ENCODE measurements at regions not wholly inside any gene's neighbourhood (a gene's known extent, or its start where the extent isn't known, plus 50 kb on each side); places are given as distances from the start of the nearest gene placed in this dataset.

GRCh38 chr2:120463996-120464395 lies 118.1 kb downstream of the INHBB start:
- no peak for TF ChIP-seq CTCF (IDR thresholded peaks at IDR 0.05; ENCODE audit: low read depth, low read length, missing control alignments)
- no peak overlapping the region for H3K4me3 ChIP-seq (ENCODE audit: low read depth, low read length)
- H3K36me3 ChIP-seq (replicated peaks) = no peaks in the 10 kb centered on the region
- DNase-seq = no peak
- in situ Hi-C loops (cut with HindIII; ENCODE audit: low pct_ligation_motif_present, low sequenced_read_pairs) = no loop called here
- no peak overlapping the region for H3K27ac ChIP-seq
- H3K27me3 ChIP-seq (replicated peaks) = no peaks in the 10 kb centered on the region

GRCh38 chr2:120464448-120464931 lies 118.6 kb downstream of the INHBB start:
- no peaks in the 10 kb centered on the region for H3K27me3 ChIP-seq (replicated peaks)
- no peaks in the 10 kb centered on the region for H3K36me3 ChIP-seq (replicated peaks)
- in situ Hi-C loops (cut with HindIII; ENCODE audit: low pct_ligation_motif_present, low sequenced_read_pairs) = no loop called here

GRCh38 chr2:120465012-120465700 lies 119.2 kb downstream of the INHBB start:
- no peak for TF ChIP-seq CTCF (IDR thresholded peaks at IDR 0.05; ENCODE audit: low read depth, low read length, missing control alignments)
- Histone ChIP-seq H3K27ac (no peak overlapping the region), H3K27me3 (replicated peaks) (no peaks in the 10 kb centered on the region), H3K36me3 (replicated peaks) (no peaks in the 10 kb centered on the region), H3K4me3 (ENCODE audit: low read depth, low read length) (no peak overlapping the region)
- DNase-seq = no peak
- in situ Hi-C loops (cut with HindIII; ENCODE audit: low pct_ligation_motif_present, low sequenced_read_pairs) = no loop called here

More at GRCh38 chr2:120464448-120464931, 118.6 kb downstream of the INHBB start:
- Histone ChIP-seq H3K4me3 (ENCODE audit: low read depth, low read length) (no peak overlapping the region), H3K27ac (no peak overlapping the region)
- no peak for TF ChIP-seq CTCF (IDR thresholded peaks at IDR 0.05; ENCODE audit: low read depth, low read length, missing control alignments)
- no peak for DNase-seq

- DNase-seq = no peak
- no peak for TF ChIP-seq CTCF (IDR thresholded peaks at IDR 0.05; ENCODE audit: low read depth, low read length, missing control alignments)
- no peak overlapping the region for H3K27ac ChIP-seq
- H3K36me3 ChIP-seq (replicated peaks) = no peaks in the 10 kb centered on the region
- in situ Hi-C loops (cut with HindIII; ENCODE audit: low pct_ligation_motif_present, low sequenced_read_pairs) = no loop called here
- no peaks in the 10 kb centered on the region for H3K27me3 ChIP-seq (replicated peaks)
- no peak overlapping the region for H3K4me3 ChIP-seq (ENCODE audit: low read depth, low read length)
Measured at GRCh38 chr2:120465701-120465988, 119.7 kb downstream of the INHBB start.

- H3K4me3 ChIP-seq (ENCODE audit: low read depth, low read length) = no peak overlapping the region
- no peak for DNase-seq
- no peaks in the 10 kb centered on the region for H3K27me3 ChIP-seq (replicated peaks)
- no peak for TF ChIP-seq CTCF (IDR thresholded peaks at IDR 0.05; ENCODE audit: low read depth, low read length, missing control alignments)
- no peaks in the 10 kb centered on the region for H3K36me3 ChIP-seq (replicated peaks)
- H3K27ac ChIP-seq = no peak overlapping the region
- in situ Hi-C loops (cut with HindIII; ENCODE audit: low pct_ligation_motif_present, low sequenced_read_pairs) = no loop called here
Measured at GRCh38 chr2:120465989-120466703, 120.2 kb downstream of the INHBB start.
